Chondrocyte (in vitro differentiated cells): ENCODE measurements at regions not wholly inside any gene's neighbourhood (a gene's known extent, or its start where the extent isn't known, plus 50 kb on each side); places are given as distances from the start of the nearest gene placed in this dataset.

Experiments
- DNase-seq: peaks from one replicate; pipeline ENCODE4 v3.0.0; 2021; ENCODE audit warnings: mixed read lengths, low spot score
- H3K27ac Mint-ChIP-seq: one replicate; pipeline ENCODE4 v1.8.0; 2021; ENCODE audit warnings: mild to moderate bottlenecking, moderate library complexity, mixed read lengths; ENCODE audit not compliant: unreplicated experiment
- H3K27me3 Mint-ChIP-seq: 2 replicates; pipeline ENCODE4 v1.8.0; 2021; ENCODE audit warnings: low read depth, mixed read lengths
- H3K36me3 Mint-ChIP-seq: 2 replicates; pipeline ENCODE4 v1.8.0; 2021; ENCODE audit warnings: low read depth, mixed read lengths
- H3K4me1 Mint-ChIP-seq: 2 replicates; pipeline ENCODE4 v1.8.0; 2021; ENCODE audit warnings: low read depth, mild to moderate bottlenecking, mixed read lengths
- H3K4me3 Mint-ChIP-seq: one replicate; pipeline ENCODE4 v1.8.0; 2021; ENCODE audit warnings: mild to moderate bottlenecking, moderate library complexity, mixed read lengths; ENCODE audit not compliant: unreplicated experiment
- H3K9me3 Mint-ChIP-seq: 2 replicates; pipeline ENCODE4 v1.8.0; 2021; ENCODE audit warnings: low read depth, mixed read lengths
- CTCF ChIP-seq: fragments of 200-600 bp; sonication (generic); IDR thresholded peaks from 2 replicates; pipeline ENCODE4 v1.5.0; 2021; ENCODE audit warnings: antibody characterized with exemption, mild to moderate bottlenecking, moderate library complexity

GRCh38 chr15:87239582-87240230 is 1016.8 kb downstream of the NTRK3 start:
- no peak for TF ChIP-seq CTCF
- H3K27ac Mint-ChIP-seq = no peak overlapping the region
- H3K27me3 Mint-ChIP-seq = no peaks in the 10 kb centered on the region
- DNase-seq = no peak
- no peaks in the 10 kb centered on the region for H3K4me1 Mint-ChIP-seq
- H3K36me3 Mint-ChIP-seq = no peaks in the 10 kb centered on the region
- H3K4me3 Mint-ChIP-seq = no peak overlapping the region
- H3K9me3 Mint-ChIP-seq = peaks cover 6% of the 10 kb centered on the region

DNA sequence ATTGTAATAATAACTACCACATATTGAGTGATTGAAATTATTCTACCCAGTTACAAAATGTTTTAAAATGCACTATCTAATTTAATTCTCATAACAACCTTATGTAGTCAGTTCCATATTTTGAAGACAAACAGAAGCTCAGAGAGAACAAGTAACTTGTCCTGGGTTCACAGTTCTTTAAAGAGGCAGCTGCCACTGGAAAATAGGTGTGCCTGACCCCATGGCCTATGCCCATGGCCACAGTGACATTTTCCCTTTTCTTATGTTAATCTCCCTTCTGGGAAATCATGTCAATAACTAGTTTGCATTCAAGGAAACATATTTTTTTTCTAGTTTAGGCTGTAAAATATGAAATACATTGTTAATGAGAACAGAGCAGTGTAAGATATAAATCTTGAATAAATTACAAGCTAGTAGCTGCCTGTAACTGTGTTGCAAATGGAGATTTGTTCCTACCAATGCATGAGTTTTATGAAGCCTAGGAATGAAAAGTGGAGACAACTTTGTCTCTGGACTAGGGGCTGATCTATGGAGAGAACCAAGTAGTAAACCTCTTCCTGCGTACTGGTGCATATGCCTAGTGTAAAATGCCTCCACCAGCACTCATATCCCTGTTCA is 1018.0 kb downstream of the NTRK3 start:
- H3K9me3 Mint-ChIP-seq = peaks cover 13% of the 10 kb centered on the region

DNA sequence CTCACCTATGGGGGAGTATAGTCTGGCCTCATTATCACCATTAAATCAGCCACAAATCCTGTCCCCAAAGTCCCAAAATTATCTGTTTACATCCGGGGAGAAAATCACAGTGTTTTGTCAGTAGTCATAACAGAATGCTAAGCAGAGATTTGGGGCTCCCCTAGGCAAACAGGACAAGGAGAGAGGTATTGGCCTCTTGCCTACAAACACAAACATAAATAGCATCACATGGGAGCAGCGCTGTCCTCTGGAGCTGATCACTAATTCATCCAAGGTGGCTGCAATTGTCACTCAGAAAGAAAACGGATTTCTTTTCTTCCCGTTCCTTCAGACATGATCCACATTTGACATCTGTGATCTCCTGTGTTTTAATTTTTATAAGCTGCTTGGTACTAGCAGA is 1028.1 kb downstream of the NTRK3 start:
- Mint-ChIP-seq H3K9me3 (peaks cover 23% of the 10 kb centered on the region), H3K4me1 (no peaks in the 10 kb centered on the region), H3K27me3 (no peaks in the 10 kb centered on the region), H3K36me3 (no peaks in the 10 kb centered on the region), H3K4me3 (no peak overlapping the region), H3K27ac (no peak overlapping the region)
- no peak for DNase-seq
- TF ChIP-seq CTCF = no peak

More for the DNA sequence above, 1018.0 kb downstream of the NTRK3 start:
- Mint-ChIP-seq H3K27me3 (no peaks in the 10 kb centered on the region), H3K4me3 (no peak overlapping the region), H3K4me1 (no peaks in the 10 kb centered on the region), H3K36me3 (no peaks in the 10 kb centered on the region), H3K27ac (no peak overlapping the region)
- no peak for DNase-seq
- no peak for TF ChIP-seq CTCF

GRCh38 chr15:87227846-87228245 is 1028.7 kb downstream of the NTRK3 start:
- no peak overlapping the region for H3K4me3 Mint-ChIP-seq
- no peaks in the 10 kb centered on the region for H3K36me3 Mint-ChIP-seq
- no peaks in the 10 kb centered on the region for H3K27me3 Mint-ChIP-seq
- no peaks in the 10 kb centered on the region for H3K4me1 Mint-ChIP-seq
- no peak for TF ChIP-seq CTCF
- no peak overlapping the region for H3K27ac Mint-ChIP-seq
- no peak for DNase-seq
- peaks cover 21% of the 10 kb centered on the region for H3K9me3 Mint-ChIP-seq

GRCh38 chr15:87225436-87225835 is 1031.1 kb downstream of the NTRK3 start:
- no peak overlapping the region for H3K4me3 Mint-ChIP-seq
- DNase-seq = no peak
- TF ChIP-seq CTCF = no peak
- H3K27ac Mint-ChIP-seq = no peak overlapping the region
- H3K36me3 Mint-ChIP-seq = no peaks in the 10 kb centered on the region
- H3K4me1 Mint-ChIP-seq = no peaks in the 10 kb centered on the region
- no peaks in the 10 kb centered on the region for H3K27me3 Mint-ChIP-seq
- peaks cover 6% of the 10 kb centered on the region for H3K9me3 Mint-ChIP-seq
